ENCODE measurements at regions not wholly inside any gene's neighbourhood (a gene's known extent, or its start where the extent isn't known, plus 50 kb on each side); places are given as distances from the start of the nearest gene placed in this dataset.

- no peak for TF ChIP-seq ZBTB7A (IDR thresholded peaks at IDR 0.05; ENCODE audit: low read depth)
- TF ChIP-seq USF1 (IDR thresholded peaks at IDR 0.05): no peak
- no peak for TF ChIP-seq TEAD4 (IDR thresholded peaks at IDR 0.05)
- TF ChIP-seq EP300 (IDR thresholded peaks at IDR 0.05; ENCODE audit: borderline replicate concordance): no peak
- no peak for TF ChIP-seq REST (IDR thresholded peaks at IDR 0.05; ENCODE audit: low read depth)
- TF ChIP-seq EGR1 (IDR thresholded peaks at IDR 0.05): no peak
- TF ChIP-seq FOXM1 (IDR thresholded peaks at IDR 0.05; ENCODE audit: borderline replicate concordance, low read depth): no peak
- no peak for TF ChIP-seq TAF1 (IDR thresholded peaks at IDR 0.05; ENCODE audit: low read depth)
- TF ChIP-seq MAX (IDR thresholded peaks at IDR 0.05): no peak
- TF ChIP-seq TCF12 (IDR thresholded peaks at IDR 0.05; ENCODE audit: low read depth): no peak
- no peak for TF ChIP-seq CEBPB (IDR thresholded peaks at IDR 0.05)
- no peak for TF ChIP-seq RAD21 (IDR thresholded peaks at IDR 0.05; ENCODE audit: low read depth)
- TF ChIP-seq NFIC (IDR thresholded peaks at IDR 0.05): no peak
- TF ChIP-seq CREB1 (IDR thresholded peaks at IDR 0.05; ENCODE audit: low read depth): no peak
- TF ChIP-seq YY1 (IDR thresholded peaks at IDR 0.05; ENCODE audit: low read depth): no peak
Observed at GRCh38 chr9:88657893-88658292, 122.9 kb downstream of the NXNL2 start.

- TF ChIP-seq NFIC (IDR thresholded peaks at IDR 0.05) (peak; percentile 35; the same call in 1 of the 2 replicates), EGR1 (IDR thresholded peaks at IDR 0.05) (no peak)
Observed at GRCh38 chr9:88658311-88658822, 123.4 kb downstream of the NXNL2 start.

- no peak for TF ChIP-seq MAX (IDR thresholded peaks at IDR 0.05)
- no peak for TF ChIP-seq ZBTB7A (IDR thresholded peaks at IDR 0.05; ENCODE audit: low read depth)
- TF ChIP-seq TCF12 (IDR thresholded peaks at IDR 0.05; ENCODE audit: low read depth): no peak
- no peak for TF ChIP-seq NFIC (IDR thresholded peaks at IDR 0.05)
- TF ChIP-seq EGR1 (IDR thresholded peaks at IDR 0.05): no peak
- TF ChIP-seq CEBPB (IDR thresholded peaks at IDR 0.05): no peak
- TF ChIP-seq USF1 (IDR thresholded peaks at IDR 0.05): no peak
- no peak for TF ChIP-seq RAD21 (IDR thresholded peaks at IDR 0.05; ENCODE audit: low read depth)
- TF ChIP-seq EP300 (IDR thresholded peaks at IDR 0.05; ENCODE audit: borderline replicate concordance): no peak
- no peak for TF ChIP-seq YY1 (IDR thresholded peaks at IDR 0.05; ENCODE audit: low read depth)
- TF ChIP-seq REST (IDR thresholded peaks at IDR 0.05; ENCODE audit: low read depth): no peak
- no peak for TF ChIP-seq CREB1 (IDR thresholded peaks at IDR 0.05; ENCODE audit: low read depth)
- TF ChIP-seq TEAD4 (IDR thresholded peaks at IDR 0.05): no peak
- no peak for TF ChIP-seq TAF1 (IDR thresholded peaks at IDR 0.05; ENCODE audit: low read depth)
- TF ChIP-seq FOXM1 (IDR thresholded peaks at IDR 0.05; ENCODE audit: borderline replicate concordance, low read depth): no peak
Observed at GRCh38 chr9:88659126-88659525, 124.1 kb downstream of the NXNL2 start.

- TF ChIP-seq MAX (IDR thresholded peaks at IDR 0.05): no peak
- TF ChIP-seq RAD21 (IDR thresholded peaks at IDR 0.05; ENCODE audit: low read depth): peak; percentile 48; the same call in 1 of the 2 replicates
Observed at GRCh38 chr9:88660611-88661010, 125.6 kb downstream of the NXNL2 start.

- TF ChIP-seq TAF1 (IDR thresholded peaks at IDR 0.05; ENCODE audit: low read depth) (no peak), NFIC (IDR thresholded peaks at IDR 0.05) (no peak), RAD21 (IDR thresholded peaks at IDR 0.05; ENCODE audit: low read depth) (peak; percentile 27; the same call in 1 of the 2 replicates)
Observed at GRCh38 chr9:88661759-88662158, 126.8 kb downstream of the NXNL2 start.

GRCh38 chr9:88663771-88664419, 128.9 kb downstream of the NXNL2 start:
- TF ChIP-seq TEAD4 (IDR thresholded peaks at IDR 0.05) (no peak), USF1 (IDR thresholded peaks at IDR 0.05) (no peak), EP300 (IDR thresholded peaks at IDR 0.05; ENCODE audit: borderline replicate concordance) (no peak), RAD21 (IDR thresholded peaks at IDR 0.05; ENCODE audit: low read depth) (no peak), TAF1 (IDR thresholded peaks at IDR 0.05; ENCODE audit: low read depth) (no peak), EGR1 (IDR thresholded peaks at IDR 0.05) (no peak), CEBPB (IDR thresholded peaks at IDR 0.05) (no peak), NFIC (IDR thresholded peaks at IDR 0.05) (no peak), CREB1 (IDR thresholded peaks at IDR 0.05; ENCODE audit: low read depth) (no peak), MAX (IDR thresholded peaks at IDR 0.05) (no peak), YY1 (IDR thresholded peaks at IDR 0.05; ENCODE audit: low read depth) (no peak), REST (IDR thresholded peaks at IDR 0.05; ENCODE audit: low read depth) (no peak), FOXM1 (IDR thresholded peaks at IDR 0.05; ENCODE audit: borderline replicate concordance, low read depth) (no peak), ZBTB7A (IDR thresholded peaks at IDR 0.05; ENCODE audit: low read depth) (no peak), TCF12 (IDR thresholded peaks at IDR 0.05; ENCODE audit: low read depth) (no peak)
